Osteoblast (primary cell): ENCODE measurements at regions not wholly inside any gene's neighbourhood (a gene's known extent, or its start where the extent isn't known, plus 50 kb on each side); places are given as distances from the start of the nearest gene placed in this dataset.

Experiments used
- DNase-seq: peaks from one replicate; pipeline ENCODE4 v3.0.0; 2011; ENCODE audit warnings: low spot score, mixed read lengths; ENCODE audit not compliant: insufficient read length; ENCODE audit errors: missing footprints
- H2AFZ ChIP-seq: 2 replicates; pipeline ENCODE4 v1.6.0; 2011; ENCODE audit warnings: mild to moderate bottlenecking, low read length
- H3K27ac ChIP-seq: 2 replicates; pipeline ENCODE4 v1.5.1; 2011; ENCODE audit warnings: mild to moderate bottlenecking, low read depth, low read length, moderate library complexity
- H3K27me3 ChIP-seq: 2 replicates; pipeline ENCODE4 v1.6.0; 2012; ENCODE audit warnings: mild to moderate bottlenecking, control low read depth, inconsistent platforms, low read length, moderate library complexity; ENCODE audit not compliant: insufficient read depth
- H3K36me3 ChIP-seq: 2 replicates; pipeline ENCODE4 v1.5.1; 2011; ENCODE audit warnings: mild to moderate bottlenecking, low read length, control low read depth, moderate library complexity; ENCODE audit not compliant: insufficient read depth
- H3K4me1 ChIP-seq: 2 replicates; pipeline ENCODE4 v1.5.1; 2011; ENCODE audit warnings: mild to moderate bottlenecking, low read length, control low read depth, moderate library complexity; ENCODE audit not compliant: insufficient read depth
- H3K4me2 ChIP-seq: 2 replicates; pipeline ENCODE4 v1.6.0; 2011; ENCODE audit warnings: mild to moderate bottlenecking, low read length; ENCODE audit not compliant: insufficient read depth
- H3K4me3 ChIP-seq: fragments of 200-600 bp; sonication (generic); 3 replicates; pipeline ENCODE4 v1.5.1; 2012; ENCODE audit warnings: mild to moderate bottlenecking, low read length, inconsistent platforms; ENCODE audit not compliant: insufficient read depth
- H3K79me2 ChIP-seq: 2 replicates; pipeline ENCODE4 v1.6.0; 2012; ENCODE audit warnings: mild to moderate bottlenecking, low read length, control low read depth, inconsistent platforms; ENCODE audit not compliant: insufficient read depth
- H3K9me3 ChIP-seq: 2 replicates; pipeline ENCODE4 v1.5.1; 2011; ENCODE audit warnings: low read depth, low read length, control low read depth
- H4K20me1 ChIP-seq: 2 replicates; pipeline ENCODE4 v1.6.0; 2012; ENCODE audit warnings: mild to moderate bottlenecking, low read length, control low read depth; ENCODE audit not compliant: insufficient read depth
- TF ChIP-seq, protein P1 (sequence below): IDR thresholded peaks from 2 replicates; pipeline ENCODE4 v1.5.1; 2011; ENCODE audit warnings: mild to moderate bottlenecking, low read depth, low read length, moderate library complexity; ENCODE audit errors: extremely low read depth

DNA sequence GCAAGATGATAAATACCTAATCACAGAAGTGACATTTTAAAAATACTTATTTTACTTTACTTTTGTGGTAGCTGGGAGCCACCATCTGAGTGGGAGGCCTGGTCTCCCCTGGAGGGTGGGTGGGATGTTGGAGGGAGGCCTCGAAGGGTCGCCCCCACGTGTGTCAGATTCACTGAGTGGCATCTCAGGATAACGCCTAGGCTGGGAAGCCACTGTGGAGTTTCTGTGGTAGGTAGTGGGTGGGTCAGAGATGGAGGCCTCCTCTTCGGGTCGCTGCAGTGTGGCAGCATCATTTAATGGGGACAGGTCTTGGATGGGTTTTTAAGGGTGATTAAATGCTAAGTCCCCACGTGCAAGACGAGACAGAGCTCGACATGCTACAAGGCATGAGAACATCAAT lies 1154.8 kb upstream of the CDH18 start:
- H2AFZ ChIP-seq = no peak overlapping the region
- H3K27ac ChIP-seq = no peak overlapping the region
- DNase-seq = no peak
- H3K36me3 ChIP-seq = no peaks in the 10 kb centered on the region
- no peaks in the 10 kb centered on the region for H4K20me1 ChIP-seq
- no peaks in the 10 kb centered on the region for H3K27me3 ChIP-seq
- no peaks in the 10 kb centered on the region for H3K4me1 ChIP-seq
- TF ChIP-seq, protein P1, sequence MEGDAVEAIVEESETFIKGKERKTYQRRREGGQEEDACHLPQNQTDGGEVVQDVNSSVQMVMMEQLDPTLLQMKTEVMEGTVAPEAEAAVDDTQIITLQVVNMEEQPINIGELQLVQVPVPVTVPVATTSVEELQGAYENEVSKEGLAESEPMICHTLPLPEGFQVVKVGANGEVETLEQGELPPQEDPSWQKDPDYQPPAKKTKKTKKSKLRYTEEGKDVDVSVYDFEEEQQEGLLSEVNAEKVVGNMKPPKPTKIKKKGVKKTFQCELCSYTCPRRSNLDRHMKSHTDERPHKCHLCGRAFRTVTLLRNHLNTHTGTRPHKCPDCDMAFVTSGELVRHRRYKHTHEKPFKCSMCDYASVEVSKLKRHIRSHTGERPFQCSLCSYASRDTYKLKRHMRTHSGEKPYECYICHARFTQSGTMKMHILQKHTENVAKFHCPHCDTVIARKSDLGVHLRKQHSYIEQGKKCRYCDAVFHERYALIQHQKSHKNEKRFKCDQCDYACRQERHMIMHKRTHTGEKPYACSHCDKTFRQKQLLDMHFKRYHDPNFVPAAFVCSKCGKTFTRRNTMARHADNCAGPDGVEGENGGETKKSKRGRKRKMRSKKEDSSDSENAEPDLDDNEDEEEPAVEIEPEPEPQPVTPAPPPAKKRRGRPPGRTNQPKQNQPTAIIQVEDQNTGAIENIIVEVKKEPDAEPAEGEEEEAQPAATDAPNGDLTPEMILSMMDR = no peak
- H3K4me3 ChIP-seq = no peak overlapping the region
- H3K9me3 ChIP-seq = no peaks in the 10 kb centered on the region
- H3K4me2 ChIP-seq = no peak overlapping the region
- no peaks in the 10 kb centered on the region for H3K79me2 ChIP-seq

DNA sequence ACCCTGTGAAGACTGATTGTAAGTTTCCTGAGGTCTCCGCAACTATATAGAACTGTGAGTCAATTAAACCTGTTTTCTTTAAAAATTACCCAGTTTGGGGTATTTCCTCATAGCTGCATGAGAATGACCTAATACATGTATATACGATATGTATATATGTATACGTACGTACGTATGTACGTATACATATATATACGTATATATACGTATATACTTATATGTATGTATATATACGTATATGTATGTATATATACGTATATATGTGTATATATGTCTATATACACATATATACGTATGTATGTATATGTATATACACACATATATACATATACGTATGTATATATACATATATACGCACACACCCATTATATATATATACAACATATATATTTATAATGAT lies 1153.0 kb upstream of the CDH18 start:
- no peaks in the 10 kb centered on the region for H3K9me3 ChIP-seq
- no peak for DNase-seq

DNA sequence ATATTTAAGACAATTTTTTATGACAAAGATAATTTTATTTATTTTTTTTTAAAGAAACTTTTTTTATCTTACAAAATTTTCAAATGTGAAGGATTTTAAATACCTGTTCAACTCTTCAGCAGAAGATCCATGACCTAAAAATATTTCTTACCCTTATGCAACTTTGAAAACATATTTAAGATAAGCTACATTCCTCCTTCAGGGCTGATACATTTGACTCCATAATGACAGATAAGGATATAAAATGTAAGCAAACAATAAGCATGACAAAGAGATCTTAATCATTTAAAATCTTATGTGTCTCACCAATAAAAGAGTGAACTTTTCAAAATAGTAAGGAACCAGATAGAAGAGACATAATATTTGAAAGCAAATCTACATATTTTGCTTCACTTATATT lies 1138.2 kb upstream of the CDH18 start:
- TF ChIP-seq, protein P1 = no peak
- DNase-seq = no peak
- Histone ChIP-seq H3K4me1 (no peaks in the 10 kb centered on the region), H3K4me2 (no peak overlapping the region), H2AFZ (no peak overlapping the region), H3K4me3 (no peak overlapping the region), H4K20me1 (no peaks in the 10 kb centered on the region), H3K27ac (no peak overlapping the region), H3K27me3 (no peaks in the 10 kb centered on the region), H3K79me2 (no peaks in the 10 kb centered on the region), H3K9me3 (no peaks in the 10 kb centered on the region), H3K36me3 (no peaks in the 10 kb centered on the region)

More for the DNA sequence above, 1153.0 kb upstream of the CDH18 start:
- Histone ChIP-seq H3K79me2 (no peaks in the 10 kb centered on the region), H3K27me3 (no peaks in the 10 kb centered on the region), H3K4me1 (no peaks in the 10 kb centered on the region), H3K27ac (no peak overlapping the region), H3K4me3 (no peak overlapping the region), H2AFZ (no peak overlapping the region), H3K4me2 (no peak overlapping the region), H3K36me3 (no peaks in the 10 kb centered on the region), H4K20me1 (no peaks in the 10 kb centered on the region)
- TF ChIP-seq, protein P1 = no peak

DNA sequence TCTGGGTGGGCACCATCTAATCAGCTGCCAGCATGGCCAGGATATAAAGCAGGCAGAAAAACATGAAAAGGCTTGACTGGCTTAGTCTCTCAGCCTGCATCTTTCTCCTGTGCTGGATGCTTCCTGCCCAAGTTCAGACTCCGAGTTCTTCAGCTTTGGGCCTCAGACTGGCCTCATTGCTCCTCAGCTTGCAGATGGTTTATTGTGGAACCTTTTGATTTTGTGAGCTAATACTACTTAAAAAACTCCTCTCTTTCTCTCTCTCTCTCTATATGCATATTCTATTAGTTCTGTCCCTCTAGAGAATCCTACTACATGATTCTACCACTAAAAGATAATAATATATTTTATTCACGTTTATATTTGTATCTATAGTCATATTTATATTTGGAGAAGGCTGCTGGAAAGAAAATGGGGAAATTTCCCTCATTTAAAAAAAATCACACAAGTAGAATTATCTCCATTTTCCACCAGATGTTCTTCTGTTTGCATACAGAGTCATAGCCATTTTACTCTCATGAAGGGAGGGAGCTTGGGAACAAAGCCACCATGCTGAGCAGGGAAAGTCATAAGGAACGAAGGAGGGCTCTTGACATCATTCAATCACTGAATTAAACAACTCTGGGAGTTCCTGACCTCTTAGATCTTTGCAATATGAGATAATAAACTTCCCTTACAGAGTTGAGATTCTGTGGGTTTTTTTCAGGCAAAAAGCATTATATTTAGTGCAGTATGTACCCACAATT lies 1137.4 kb upstream of the CDH18 start:
- Histone ChIP-seq H4K20me1 (no peaks in the 10 kb centered on the region), H3K4me2 (no peak overlapping the region), H3K27ac (no peak overlapping the region), H3K4me1 (no peaks in the 10 kb centered on the region), H3K27me3 (no peaks in the 10 kb centered on the region), H3K9me3 (no peaks in the 10 kb centered on the region), H3K4me3 (no peak overlapping the region), H3K79me2 (no peaks in the 10 kb centered on the region), H3K36me3 (no peaks in the 10 kb centered on the region), H2AFZ (no peak overlapping the region)
- no peak for DNase-seq
- TF ChIP-seq, protein P1 = no peak
